ENCODE measurements at regions not wholly inside any gene's neighbourhood (a gene's known extent, or its start where the extent isn't known, plus 50 kb on each side); places are given as distances from the start of the nearest gene placed in this dataset.
"Not testable (repeated sequence)": the region's sequence is repeated elsewhere in the genome, so short reads cannot be mapped to it uniquely, and the experiment has no call there.

- TF ChIP-seq, protein P1, sequence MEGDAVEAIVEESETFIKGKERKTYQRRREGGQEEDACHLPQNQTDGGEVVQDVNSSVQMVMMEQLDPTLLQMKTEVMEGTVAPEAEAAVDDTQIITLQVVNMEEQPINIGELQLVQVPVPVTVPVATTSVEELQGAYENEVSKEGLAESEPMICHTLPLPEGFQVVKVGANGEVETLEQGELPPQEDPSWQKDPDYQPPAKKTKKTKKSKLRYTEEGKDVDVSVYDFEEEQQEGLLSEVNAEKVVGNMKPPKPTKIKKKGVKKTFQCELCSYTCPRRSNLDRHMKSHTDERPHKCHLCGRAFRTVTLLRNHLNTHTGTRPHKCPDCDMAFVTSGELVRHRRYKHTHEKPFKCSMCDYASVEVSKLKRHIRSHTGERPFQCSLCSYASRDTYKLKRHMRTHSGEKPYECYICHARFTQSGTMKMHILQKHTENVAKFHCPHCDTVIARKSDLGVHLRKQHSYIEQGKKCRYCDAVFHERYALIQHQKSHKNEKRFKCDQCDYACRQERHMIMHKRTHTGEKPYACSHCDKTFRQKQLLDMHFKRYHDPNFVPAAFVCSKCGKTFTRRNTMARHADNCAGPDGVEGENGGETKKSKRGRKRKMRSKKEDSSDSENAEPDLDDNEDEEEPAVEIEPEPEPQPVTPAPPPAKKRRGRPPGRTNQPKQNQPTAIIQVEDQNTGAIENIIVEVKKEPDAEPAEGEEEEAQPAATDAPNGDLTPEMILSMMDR (IDR thresholded peaks at IDR 0.05), result not testable (repeated sequence)
- not testable (repeated sequence) for TF ChIP-seq EZH2, EZH2phosphoT487 (IDR thresholded peaks at IDR 0.05)
Measured at GRCh38 chr7:79739036-79739709, 285.7 kb upstream of the MAGI2 start.

Measured in neural progenitor cell (in vitro differentiated cells).